AG09319 (cell line): ENCODE measurements at regions not wholly inside any gene's neighbourhood (a gene's known extent, or its start where the extent isn't known, plus 50 kb on each side); places are given as distances from the start of the nearest gene placed in this dataset.

ENCODE experiments used
- DNase-seq: peaks from one replicate; pipeline ENCODE4 v3.0.0-alpha.2; 2010; ENCODE audit warnings: low read depth; ENCODE audit errors: extremely low read depth
- CTCF ChIP-seq: IDR thresholded peaks from 2 replicates; pipeline ENCODE4 v1.5.1; 2011; ENCODE audit warnings: low read depth, mild to moderate bottlenecking, inconsistent platforms, low read length, moderate library complexity

- no peak for DNase-seq
- TF ChIP-seq CTCF: no peak
Measured at GRCh38 chr14:98786456-98786855, 485.5 kb downstream of the BCL11B start.

- DNase-seq: no peak
- no peak for TF ChIP-seq CTCF
Measured at GRCh38 chr14:98791661-98792060, 480.3 kb downstream of the BCL11B start.

- TF ChIP-seq CTCF: no peak
- no peak for DNase-seq
Measured at GRCh38 chr14:98792171-98792570, 479.8 kb downstream of the BCL11B start.

GRCh38 chr14:98798099-98798498 lies 473.9 kb downstream of the BCL11B start:
- no peak for DNase-seq
- no peak for TF ChIP-seq CTCF

GRCh38 chr14:98799891-98800290 lies 472.1 kb downstream of the BCL11B start:
- no peak for DNase-seq

GRCh38 chr14:98802044-98802443 lies 470.0 kb downstream of the BCL11B start:
- no peak for TF ChIP-seq CTCF
- no peak for DNase-seq

More at GRCh38 chr14:98799891-98800290, 472.1 kb downstream of the BCL11B start:
- no peak for TF ChIP-seq CTCF

- DNase-seq: no peak
- TF ChIP-seq CTCF: no peak
Measured at GRCh38 chr14:98803196-98803595, 468.8 kb downstream of the BCL11B start.
